Stomach (tissue), 8 donors: ENCODE measurements at regions not wholly inside any gene's neighbourhood (a gene's known extent, or its start where the extent isn't known, plus 50 kb on each side); places are given as distances from the start of the nearest gene placed in this dataset.
"Not testable (repeated sequence)": the region's sequence is repeated elsewhere in the genome, so short reads cannot be mapped to it uniquely, and the experiment has no call there.

Source experiments
- DNase-seq, 2 donors: peaks; one replicate each; pipeline versions ENCODE4 v3.0.0 to v3.0.0-alpha.2; 2013 to 2019
- H3K27ac ChIP-seq, 5 donors: fragments of 200-600 bp in 4 of 5; sonication (generic) in 4 of 5; one replicate each; pipeline ENCODE4 v1.5.1; 2013 to 2019; ENCODE audit warnings: mild to moderate bottlenecking in 1 of 5, moderate library complexity in 1 of 5
- H3K27me3 ChIP-seq, 3 donors: fragments of 200-600 bp; sonication (generic); one replicate each; pipeline ENCODE4 v1.5.1; 2017 to 2019; ENCODE audit warnings: mixed run types in 1 of 3
- H3K36me3 ChIP-seq, 4 donors: fragments of 200-600 bp; sonication (generic); 1 replicate in 3 of 4; 2 replicates in 1 of 4; pipeline ENCODE4 v1.5.1; 2016 to 2019
- H3K4me1 ChIP-seq, 4 donors: fragments of 200-600 bp; sonication (generic); one replicate each; pipeline ENCODE4 v1.5.1; 2016 to 2019
- H3K4me3 ChIP-seq, 4 donors: fragments of 200-600 bp; sonication (generic) in 3 of 4; one replicate each; pipeline ENCODE4 v1.5.1; 2016 to 2019; ENCODE audit warnings: mild to moderate bottlenecking in 1 of 4
- H3K9me3 ChIP-seq, 4 donors: fragments of 200-600 bp; sonication (generic); one replicate each; pipeline ENCODE4 v1.5.1; 2016 to 2019
- WGBS, 5 donors: extraction: QIAGEN DNeasy Blood & Tissue Kit in 3 of 5; methylation state at CpG; one replicate each; pipeline versions ENCODE4 v1.1.5 to v1.1.7; 2013 to 2018; 5-methylcytosine and 5-hydroxymethylcytosine counted together
- intact Hi-C: fragments of 100-400 bp; cut with DNase I; formaldehyde crosslinking; loops from one replicate; pipeline ENCODE4 v1.15.1; 2023; ENCODE audit warnings: low total_unique reads
- donor health status: healthy with polysubstance abuse.
- donor health status: Bipolar disorder and iron deficiency.
- donor health status: healthy.

DNA sequence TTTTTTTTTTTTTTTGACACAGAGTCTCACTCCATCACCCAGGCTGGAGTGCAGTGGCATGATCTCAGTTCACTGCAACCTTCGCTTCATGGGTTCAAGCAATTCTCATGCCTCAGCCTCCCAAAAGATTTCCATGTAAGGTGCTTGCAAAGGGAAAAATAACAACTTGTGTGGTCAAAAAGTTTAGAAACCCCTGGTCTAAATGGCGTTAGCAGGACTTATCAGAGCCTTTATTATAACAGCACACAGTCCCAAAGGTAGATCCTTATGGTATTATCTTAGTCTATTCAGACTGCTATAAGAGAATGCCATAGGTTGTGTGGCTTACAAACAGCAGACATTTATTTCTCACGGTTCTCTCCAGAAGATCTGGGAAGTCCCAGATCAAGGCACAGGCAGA lies 135.0 kb downstream of the NPIPA8 start:
- H3K9me3 ChIP-seq, DNase-seq, H3K36me3 ChIP-seq, H3K27me3 ChIP-seq, intact Hi-C loops, H3K4me3 ChIP-seq, H3K27ac ChIP-seq, H3K4me1 ChIP-seq: not testable (repeated sequence)
- 76 to 89% (median 83%) methylated on average over 3 of the region's 3 CpGs for WGBS, 5 donors

- H3K27me3 ChIP-seq, H3K36me3 ChIP-seq, intact Hi-C loops, H3K4me3 ChIP-seq, DNase-seq, H3K4me1 ChIP-seq, H3K9me3 ChIP-seq, H3K27ac ChIP-seq: not testable (repeated sequence)
- 13 to 47% (median 37%) methylated on average over 1 to 2 of the region's 2 CpGs for WGBS, 5 donors
Measured at GRCh38 chr16:18192389-18192788, 144.1 kb downstream of the NPIPA8 start.

GRCh38 chr16:18190179-18190578 lies 146.4 kb downstream of the NPIPA8 start:
- H3K4me3 ChIP-seq, H3K36me3 ChIP-seq, H3K4me1 ChIP-seq, intact Hi-C loops, H3K9me3 ChIP-seq, H3K27me3 ChIP-seq, DNase-seq, H3K27ac ChIP-seq: not testable (repeated sequence)
- WGBS, 5 donors: 29 to 80% (median 57%) methylated on average over 1 of the region's 8 CpGs

DNA sequence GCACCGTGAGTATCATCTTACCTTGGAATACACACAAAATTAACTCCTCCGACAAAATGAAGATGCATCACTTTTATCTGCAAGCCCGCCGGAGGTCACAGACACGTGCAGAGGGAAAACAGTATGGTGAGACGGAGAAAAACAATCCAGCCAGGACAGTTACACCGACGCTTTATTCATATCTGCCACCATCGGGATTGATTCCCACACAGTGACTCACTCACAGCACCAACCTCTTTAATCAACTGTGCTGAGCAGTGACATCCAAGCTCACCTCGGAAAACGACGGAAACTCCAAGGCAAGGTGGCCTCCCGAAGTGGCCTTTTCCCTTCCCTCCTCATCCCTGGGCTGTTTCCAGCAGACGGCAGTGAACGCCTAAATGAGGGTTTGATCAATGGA lies 151.8 kb downstream of the NPIPA8 start:
- DNase-seq, H3K4me3 ChIP-seq, H3K27ac ChIP-seq, H3K27me3 ChIP-seq, H3K9me3 ChIP-seq, H3K36me3 ChIP-seq, H3K4me1 ChIP-seq, intact Hi-C loops: not testable (repeated sequence)
- WGBS, 5 donors: 72 to 91% (median 75%) methylated on average over 5 to 6 of the region's 15 CpGs; no CpG with 5 or more reads in 2 of the 5 donors

DNA sequence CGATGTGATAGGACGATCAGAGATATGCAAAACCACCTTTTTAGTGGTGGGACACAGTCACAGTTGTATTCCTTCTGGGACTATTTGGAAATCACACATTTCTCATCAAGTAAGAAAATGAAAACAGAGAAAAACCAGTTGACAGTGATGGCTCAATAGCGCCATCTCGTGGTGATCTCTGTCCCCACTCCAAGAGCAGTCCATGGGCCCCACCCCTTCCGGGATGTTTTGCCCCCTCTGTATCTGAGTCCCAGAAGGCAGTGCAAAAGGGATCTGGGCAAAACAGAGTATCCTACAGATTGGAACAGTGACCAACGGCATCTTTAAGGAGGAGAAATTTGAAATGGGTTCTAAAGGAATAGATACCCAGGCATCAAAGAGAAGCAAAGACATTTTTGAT lies 155.5 kb downstream of the NPIPA8 start:
- H3K27ac ChIP-seq, DNase-seq, H3K4me3 ChIP-seq, H3K36me3 ChIP-seq, H3K9me3 ChIP-seq, H3K4me1 ChIP-seq, H3K27me3 ChIP-seq, intact Hi-C loops: not testable (repeated sequence)
- 33 to 63% (median 42%) methylated on average over 2 of the region's 6 CpGs for WGBS, 5 donors

DNA sequence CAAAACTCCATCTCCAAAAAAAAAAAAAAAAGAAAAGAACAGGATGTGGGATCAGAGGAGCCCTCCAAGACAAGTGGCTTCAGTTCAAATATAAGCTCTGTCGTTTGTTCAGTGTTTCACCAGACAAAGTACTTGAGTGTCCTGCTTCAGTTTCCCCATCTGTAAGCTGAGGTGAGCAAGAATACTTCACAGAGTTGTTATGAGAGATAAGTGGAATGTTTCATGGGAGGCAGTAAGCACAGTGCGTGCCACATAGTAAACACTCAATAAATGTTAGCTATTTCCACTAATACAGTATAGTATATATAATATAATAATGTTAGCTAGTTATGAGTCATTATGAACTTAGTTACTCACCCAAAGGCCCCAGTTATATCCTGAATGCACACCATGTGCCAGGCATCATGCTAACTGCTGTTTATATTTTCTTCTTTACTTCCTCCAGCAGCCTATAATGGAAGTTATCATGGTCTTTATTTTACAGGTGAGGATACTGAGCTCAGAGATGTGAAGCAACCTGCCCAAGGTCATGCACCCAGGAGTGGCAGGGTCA lies 162.5 kb downstream of the NPIPA8 start:
- H3K36me3 ChIP-seq, H3K27me3 ChIP-seq, DNase-seq, intact Hi-C loops, H3K9me3 ChIP-seq, H3K27ac ChIP-seq, H3K4me3 ChIP-seq, H3K4me1 ChIP-seq: not testable (repeated sequence)
- whole genome bisulfite sequencing, 5 donors: 55 to 66% (median 62%) methylated on average over 2 of the region's 2 CpGs

GRCh38 chr16:18162293-18162692 lies 174.2 kb downstream of the NPIPA8 start:
- WGBS, 5 donors: 15 to 59% (median 38%) methylated on average over 2 to 3 of the region's 3 CpGs
- H3K27ac ChIP-seq, H3K9me3 ChIP-seq, intact Hi-C loops, H3K4me1 ChIP-seq, DNase-seq, H3K4me3 ChIP-seq, H3K27me3 ChIP-seq, H3K36me3 ChIP-seq: not testable (repeated sequence)

GRCh38 chr16:18161224-18161623 lies 175.3 kb downstream of the NPIPA8 start:
- H3K9me3 ChIP-seq, DNase-seq, H3K27ac ChIP-seq, intact Hi-C loops, H3K27me3 ChIP-seq, H3K36me3 ChIP-seq, H3K4me1 ChIP-seq, H3K4me3 ChIP-seq: not testable (repeated sequence)
- WGBS, 5 donors: 60 to 83% (median 82%) methylated on average over 4 of the region's 4 CpGs

GRCh38 chr16:18159185-18159584 lies 177.4 kb downstream of the NPIPA8 start:
- WGBS, 5 donors: 48 to 76% (median 59%) methylated on average over 1 of the region's 1 CpG
- intact Hi-C loops, H3K27ac ChIP-seq, H3K36me3 ChIP-seq, H3K27me3 ChIP-seq, H3K4me3 ChIP-seq, H3K9me3 ChIP-seq, H3K4me1 ChIP-seq, DNase-seq: not testable (repeated sequence)

DNA sequence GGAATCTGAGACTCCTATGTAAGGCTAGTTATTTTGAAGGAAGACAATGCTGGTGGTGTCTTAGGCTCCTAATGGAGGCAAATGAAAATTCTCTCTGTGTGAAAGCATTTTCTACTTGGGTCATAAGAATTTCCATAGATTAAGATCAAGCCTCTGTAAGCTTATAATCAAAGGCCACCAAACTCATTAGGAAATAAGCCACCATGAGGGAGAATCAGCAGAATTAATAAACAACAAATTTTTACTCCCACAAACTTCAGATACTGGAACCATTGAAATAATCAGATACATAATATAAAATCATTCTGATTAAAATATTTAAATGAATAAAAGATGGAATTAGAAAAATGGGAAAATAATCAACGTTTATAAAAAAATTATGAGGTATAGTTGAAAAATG lies 178.7 kb downstream of the NPIPA8 start:
- intact Hi-C loops, H3K4me1 ChIP-seq, H3K4me3 ChIP-seq, DNase-seq, H3K27me3 ChIP-seq, H3K36me3 ChIP-seq, H3K9me3 ChIP-seq, H3K27ac ChIP-seq: not testable (repeated sequence)
- WGBS, 5 donors: 79 to 93% (median 89%) methylated on average over 1 of the region's 1 CpG

GRCh38 chr16:18152832-18153231 lies 183.7 kb downstream of the NPIPA8 start:
- H3K4me3 ChIP-seq, H3K27me3 ChIP-seq, H3K9me3 ChIP-seq, DNase-seq, H3K4me1 ChIP-seq, H3K36me3 ChIP-seq, H3K27ac ChIP-seq, intact Hi-C loops: not testable (repeated sequence)
- 41 to 81% (median 44%) methylated on average over 5 of the region's 6 CpGs for WGBS, 5 donors

DNA sequence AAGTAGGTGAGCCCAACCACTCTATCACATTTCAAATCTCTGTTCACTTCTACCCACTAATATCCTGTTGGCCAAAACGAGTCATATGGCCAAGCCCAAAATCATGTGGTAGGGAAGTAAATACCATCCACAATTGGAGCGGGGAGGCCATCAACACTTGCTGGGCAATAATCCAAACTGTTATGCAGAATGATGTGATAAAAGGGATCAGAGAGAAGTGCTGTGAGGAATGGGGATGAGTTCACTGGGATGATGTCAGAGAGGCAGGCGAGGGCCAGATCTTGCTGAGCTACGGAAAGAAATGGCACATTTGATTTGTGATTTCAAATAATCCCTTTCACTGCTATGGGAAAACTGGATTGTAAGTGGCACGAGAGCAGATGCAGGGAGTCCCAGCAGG lies 188.4 kb downstream of the NPIPA8 start:
- H3K27me3 ChIP-seq, H3K9me3 ChIP-seq, H3K27ac ChIP-seq, H3K4me1 ChIP-seq, H3K4me3 ChIP-seq, DNase-seq, intact Hi-C loops, H3K36me3 ChIP-seq: not testable (repeated sequence)
- no CpG with 5 or more reads among the region's 5 CpGs for WGBS, 5 donors

GRCh38 chr16:18146601-18147142 lies 189.9 kb downstream of the NPIPA8 start:
- H3K27ac ChIP-seq, DNase-seq, H3K4me1 ChIP-seq, H3K4me3 ChIP-seq, H3K36me3 ChIP-seq, H3K27me3 ChIP-seq, intact Hi-C loops, H3K9me3 ChIP-seq: not testable (repeated sequence)
- WGBS, 5 donors: no CpG with 5 or more reads among the region's 9 CpGs
